Smooth muscle cell (in vitro differentiated cells): ENCODE measurements at regions not wholly inside any gene's neighbourhood (a gene's known extent, or its start where the extent isn't known, plus 50 kb on each side); places are given as distances from the start of the nearest gene placed in this dataset.

Source experiments
- DNase-seq: peaks from one replicate; lab custom pipeline; 2025; ENCODE audit not compliant: unreplicated experiment; lab: John Stamatoyannopoulos, UW
- H2AFZ ChIP-seq: fragments of 200-600 bp; sonication (generic); 2 replicates; pipeline ENCODE4 v1.6.0; 2016; ENCODE audit warnings: antibody characterized with exemption, low read depth, mild to moderate bottlenecking
- H3F3A ChIP-seq: fragments of 200-600 bp; sonication (generic); 2 replicates; pipeline ENCODE4 v1.6.0; 2017; ENCODE audit warnings: antibody characterized with exemption, low read depth
- H3K27ac ChIP-seq: fragments of 200-600 bp; sonication (generic); 2 replicates; pipeline ENCODE4 v1.5.1; 2016; ENCODE audit warnings: low read depth, mild to moderate bottlenecking
- H3K27me3 ChIP-seq: fragments of 200-600 bp; sonication (generic); 2 replicates; pipeline ENCODE4 v1.6.1; 2016; ENCODE audit warnings: low read depth, mild to moderate bottlenecking
- H3K36me3 ChIP-seq: fragments of 200-600 bp; sonication (generic); 2 replicates; pipeline ENCODE4 v1.5.1; 2016; ENCODE audit warnings: low read depth
- H3K4me1 ChIP-seq: fragments of 200-600 bp; sonication (generic); 2 replicates; pipeline ENCODE4 v1.5.1; 2016; ENCODE audit warnings: low read depth
- H3K4me2 ChIP-seq: fragments of 200-600 bp; sonication (generic); 2 replicates; pipeline ENCODE4 v1.6.0; 2016; ENCODE audit warnings: mild to moderate bottlenecking
- H3K4me3 ChIP-seq: fragments of 200-600 bp; sonication (generic); 2 replicates; pipeline ENCODE4 v1.5.1; 2016; ENCODE audit warnings: mild to moderate bottlenecking
- H3K79me2 ChIP-seq: fragments of 200-600 bp; sonication (generic); 2 replicates; pipeline ENCODE4 v1.6.0; 2016; ENCODE audit warnings: low read depth, mild to moderate bottlenecking
- H3K9ac ChIP-seq: fragments of 200-600 bp; sonication (generic); 2 replicates; pipeline ENCODE4 v1.6.0; 2016; ENCODE audit warnings: low read depth
- H3K9me3 ChIP-seq: fragments of 200-600 bp; sonication (generic); replicated peaks from 2 replicates; pipeline ENCODE4 v1.5.1; 2016; ENCODE audit warnings: low read depth
- H4K20me1 ChIP-seq: fragments of 200-600 bp; sonication (generic); 2 replicates; pipeline ENCODE4 v1.6.0; 2016; ENCODE audit warnings: low read depth
- WGBS: methylation state at CpG from one replicate; pipeline ENCODE4 v1.1.7; 2016; ENCODE audit warnings: low lambda C conversion rate; 5-methylcytosine and 5-hydroxymethylcytosine counted together
- TF ChIP-seq, protein P1 (sequence below): fragments of 200-600 bp; sonication (generic); IDR thresholded peaks from 2 replicates; pipeline ENCODE4 v1.5.1; 2017; ENCODE audit warnings: borderline replicate concordance, mild to moderate bottlenecking, antibody characterized with exemption; ENCODE audit not compliant: insufficient read depth, poor library complexity, severe bottlenecking

DNA sequence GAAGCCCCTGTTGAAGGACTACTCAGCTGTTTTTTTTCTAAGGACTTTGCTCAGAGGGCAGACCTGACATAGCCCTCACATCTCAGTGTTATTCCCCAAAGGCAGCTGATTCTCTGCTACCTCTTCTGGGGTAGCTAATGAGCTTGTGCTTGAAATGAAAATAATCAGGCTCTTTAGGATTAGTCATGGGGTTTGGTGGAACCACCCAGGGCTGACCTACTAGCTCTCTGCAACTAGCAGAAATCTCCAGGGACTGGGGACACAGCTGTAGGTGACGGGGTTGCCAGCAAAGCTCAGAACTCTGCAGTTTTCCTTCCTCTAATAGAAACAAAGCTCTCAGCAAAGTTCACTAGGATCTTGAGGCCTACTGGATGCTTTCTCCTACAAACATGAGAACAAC is 106.4 kb upstream of the BCL9 start:
- no peak for DNase-seq
- no peaks in the 10 kb centered on the region for H3K4me1 ChIP-seq
- H3K9ac ChIP-seq, result no peak overlapping the region
- no peaks in the 10 kb centered on the region for H3K27me3 ChIP-seq
- H4K20me1 ChIP-seq, result no peaks in the 10 kb centered on the region
- H2AFZ ChIP-seq, result no peak overlapping the region
- no peak overlapping the region for H3K4me3 ChIP-seq
- no peaks in the 10 kb centered on the region for H3K36me3 ChIP-seq
- H3K27ac ChIP-seq, result no peak overlapping the region
- H3F3A ChIP-seq, result no peaks in the 10 kb centered on the region
- WGBS, result 95% methylated on average over 1 of the region's 1 CpG
- TF ChIP-seq, protein P1, sequence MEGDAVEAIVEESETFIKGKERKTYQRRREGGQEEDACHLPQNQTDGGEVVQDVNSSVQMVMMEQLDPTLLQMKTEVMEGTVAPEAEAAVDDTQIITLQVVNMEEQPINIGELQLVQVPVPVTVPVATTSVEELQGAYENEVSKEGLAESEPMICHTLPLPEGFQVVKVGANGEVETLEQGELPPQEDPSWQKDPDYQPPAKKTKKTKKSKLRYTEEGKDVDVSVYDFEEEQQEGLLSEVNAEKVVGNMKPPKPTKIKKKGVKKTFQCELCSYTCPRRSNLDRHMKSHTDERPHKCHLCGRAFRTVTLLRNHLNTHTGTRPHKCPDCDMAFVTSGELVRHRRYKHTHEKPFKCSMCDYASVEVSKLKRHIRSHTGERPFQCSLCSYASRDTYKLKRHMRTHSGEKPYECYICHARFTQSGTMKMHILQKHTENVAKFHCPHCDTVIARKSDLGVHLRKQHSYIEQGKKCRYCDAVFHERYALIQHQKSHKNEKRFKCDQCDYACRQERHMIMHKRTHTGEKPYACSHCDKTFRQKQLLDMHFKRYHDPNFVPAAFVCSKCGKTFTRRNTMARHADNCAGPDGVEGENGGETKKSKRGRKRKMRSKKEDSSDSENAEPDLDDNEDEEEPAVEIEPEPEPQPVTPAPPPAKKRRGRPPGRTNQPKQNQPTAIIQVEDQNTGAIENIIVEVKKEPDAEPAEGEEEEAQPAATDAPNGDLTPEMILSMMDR, result no peak
- no peaks in the 10 kb centered on the region for H3K79me2 ChIP-seq
- H3K4me2 ChIP-seq, result no peak overlapping the region
- no peaks in the 10 kb centered on the region for H3K9me3 ChIP-seq

DNA sequence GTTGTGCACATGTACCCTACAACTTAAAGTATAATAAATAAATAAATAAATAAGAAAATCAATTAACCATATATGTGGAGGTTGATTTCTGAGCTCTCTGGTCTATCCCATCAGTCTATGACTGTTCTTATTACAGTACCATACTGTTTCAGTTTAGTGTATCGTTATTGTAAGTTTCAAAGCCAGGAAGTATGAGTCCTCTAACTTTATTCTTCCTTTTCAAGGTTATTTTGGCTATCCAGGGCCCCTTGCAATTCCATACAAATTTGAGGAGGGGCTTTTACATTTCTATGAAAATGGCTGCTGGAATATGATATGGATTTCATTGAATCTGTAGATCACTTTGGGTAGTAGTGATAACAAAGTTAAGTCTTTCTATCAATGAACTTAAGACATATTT is 96.9 kb upstream of the BCL9 start:
- H3K9ac ChIP-seq, result no peak overlapping the region
- no peaks in the 10 kb centered on the region for H3F3A ChIP-seq
- H3K36me3 ChIP-seq, result no peaks in the 10 kb centered on the region
- no peak overlapping the region for H3K4me2 ChIP-seq
- TF ChIP-seq, protein P1, result no peak
- H3K4me1 ChIP-seq, result no peaks in the 10 kb centered on the region
- no peaks in the 10 kb centered on the region for H3K9me3 ChIP-seq
- H3K27me3 ChIP-seq, result no peaks in the 10 kb centered on the region
- 95% methylated on average over 1 of the region's 1 CpG for WGBS
- no peak overlapping the region for H3K27ac ChIP-seq
- H4K20me1 ChIP-seq, result no peaks in the 10 kb centered on the region
- H3K4me3 ChIP-seq, result no peak overlapping the region
- no peak overlapping the region for H2AFZ ChIP-seq
- DNase-seq, result no peak
- no peaks in the 10 kb centered on the region for H3K79me2 ChIP-seq

DNA sequence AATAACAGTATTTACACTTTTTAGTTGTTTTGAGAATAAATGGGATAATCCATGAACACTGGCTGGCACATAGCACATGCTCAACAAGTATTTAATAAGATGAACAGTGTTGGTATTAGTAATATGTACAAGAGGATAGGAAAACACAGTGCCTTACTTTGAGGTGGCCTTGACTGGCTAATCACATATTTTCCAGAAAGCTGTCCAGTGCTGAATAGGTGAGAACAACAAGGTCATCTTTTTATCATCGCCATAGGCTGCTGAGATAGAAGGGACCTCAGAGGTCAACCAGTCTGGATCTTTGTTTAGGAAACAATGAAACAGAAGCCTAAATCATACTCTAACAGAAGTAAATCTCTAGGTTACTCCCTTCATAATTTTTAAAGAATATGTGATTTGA is 89.7 kb upstream of the BCL9 start:
- Histone ChIP-seq H3K4me1 (no peaks in the 10 kb centered on the region), H3K9ac (no peak overlapping the region), H3K9me3 (no peaks in the 10 kb centered on the region), H3F3A (no peaks in the 10 kb centered on the region), H4K20me1 (no peaks in the 10 kb centered on the region), H3K36me3 (no peaks in the 10 kb centered on the region), H3K27ac (no peak overlapping the region), H2AFZ (no peak overlapping the region), H3K4me3 (no peak overlapping the region), H3K79me2 (no peaks in the 10 kb centered on the region), H3K4me2 (no peak overlapping the region), H3K27me3 (no peaks in the 10 kb centered on the region)
- WGBS, result 90% methylated on average over 1 of the region's 1 CpG
- TF ChIP-seq, protein P1, result no peak
- DNase-seq, result no peak

DNA sequence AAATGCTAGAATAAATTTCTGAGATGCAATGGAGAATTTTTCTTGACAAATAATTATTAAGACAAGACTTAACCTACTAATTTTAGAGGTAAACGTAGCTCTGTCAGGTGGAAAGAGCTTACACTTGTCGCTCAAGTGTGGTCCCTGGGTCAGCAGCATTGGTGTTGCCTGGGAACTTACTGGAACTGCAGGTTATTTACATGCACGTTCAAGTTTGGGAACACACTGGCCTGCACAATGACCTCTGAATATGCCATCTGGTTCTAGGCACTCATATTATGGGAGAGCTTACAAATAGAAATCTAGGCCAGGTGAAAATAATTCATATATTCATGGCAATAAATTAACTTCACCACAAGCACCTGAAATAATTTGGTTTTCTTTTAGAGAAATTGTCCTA is 88.5 kb upstream of the BCL9 start:
- Histone ChIP-seq H3K4me2 (no peak overlapping the region), H3K4me1 (no peaks in the 10 kb centered on the region), H3K4me3 (no peak overlapping the region), H2AFZ (no peak overlapping the region), H3K79me2 (no peaks in the 10 kb centered on the region), H3K9me3 (no peaks in the 10 kb centered on the region), H3K9ac (no peak overlapping the region), H3K27me3 (no peaks in the 10 kb centered on the region), H3F3A (no peaks in the 10 kb centered on the region), H3K36me3 (no peaks in the 10 kb centered on the region), H3K27ac (no peak overlapping the region), H4K20me1 (no peaks in the 10 kb centered on the region)
- DNase-seq, result no peak
- TF ChIP-seq, protein P1, result no peak
- 74% methylated on average over 3 of the region's 3 CpGs for WGBS
